ENCODE measurements at regions not wholly inside any gene's neighbourhood (a gene's known extent, or its start where the extent isn't known, plus 50 kb on each side); places are given as distances from the start of the nearest gene placed in this dataset.

GRCh38 chr22:48138427-48138826, 1376.0 kb downstream of the TBC1D22A start:
- TF ChIP-seq CTCF (conservative IDR thresholded peaks at IDR 0.05; ENCODE audit: low read length) (no peak), EZH2phosphoT487 (IDR thresholded peaks at IDR 0.05; ENCODE audit: borderline replicate concordance) (no peak)
